OCI-LY7 (cell line): ENCODE measurements at regions not wholly inside any gene's neighbourhood (a gene's known extent, or its start where the extent isn't known, plus 50 kb on each side); places are given as distances from the start of the nearest gene placed in this dataset.

Source experiments
- BruUV-seq: library from RNA; stranded (reverse); fragments of 400-500 nt; replicated peaks from 2 replicates; lab custom pipeline; 2021; lab: Mats Ljungman, UMichigan
- CTCF ChIA-PET: fragments of 300-600 bp; sonication (Branson Sonifier 250); formaldehyde crosslinking; loops from one replicate; lab custom pipeline; 2022; ENCODE audit warnings: antibody characterized with exemption; ENCODE audit not compliant: unreplicated experiment; lab: Charles Lee
- POLR2A ChIA-PET: fragments of 300-600 bp; sonication (Branson Sonifier 250); formaldehyde crosslinking; loops from one replicate; lab custom pipeline; 2022; ENCODE audit warnings: antibody characterized with exemption; lab: Charles Lee
- DNase-seq: peaks from one replicate; pipeline ENCODE4 v3.0.0-alpha.2; 2015; ENCODE audit warnings: low spot score
- H2AFZ ChIP-seq: fragments of 200-600 bp; sonication (generic), shearing (Covaris generic); 2 replicates; pipeline ENCODE4 v1.6.1; 2014; ENCODE audit warnings: mild to moderate bottlenecking, antibody characterized with exemption, low read length, moderate library complexity
- H3K27ac ChIP-seq: fragments of 200-600 bp; sonication (generic); 2 replicates; pipeline ENCODE4 v1.5.1; 2014; ENCODE audit warnings: mixed run types, low read depth, mild to moderate bottlenecking, moderate library complexity, low read length, inconsistent platforms; ENCODE audit not compliant: poor library complexity, severe bottlenecking
- H3K36me3 ChIP-seq: fragments of 200-600 bp; sonication (generic); 2 replicates; pipeline ENCODE4 v1.6.1; 2014; ENCODE audit warnings: mild to moderate bottlenecking, antibody characterized with exemption, low read length, moderate library complexity, mixed read lengths; ENCODE audit not compliant: insufficient read depth
- H3K4me1 ChIP-seq: fragments of 200-600 bp; sonication (generic); 2 replicates; pipeline ENCODE4 v1.5.1; 2014; ENCODE audit warnings: mild to moderate bottlenecking, low read length; ENCODE audit not compliant: insufficient read depth, poor library complexity, severe bottlenecking
- H3K4me2 ChIP-seq: fragments of 200-600 bp; sonication (generic); 2 replicates; pipeline ENCODE4 v1.6.1; 2014; ENCODE audit warnings: mild to moderate bottlenecking, low read length
- H3K4me3 ChIP-seq: fragments of 200-600 bp; sonication (generic); 2 replicates; pipeline ENCODE4 v1.5.1; 2014; ENCODE audit warnings: mild to moderate bottlenecking, low read depth, low read length; ENCODE audit not compliant: poor library complexity, severe bottlenecking
- H3K79me2 ChIP-seq: fragments of 200-600 bp; sonication (generic); 2 replicates; pipeline ENCODE4 v1.6.1; 2016; ENCODE audit warnings: low read depth, mild to moderate bottlenecking, low read length, moderate library complexity, mixed read lengths; ENCODE audit not compliant: insufficient read depth
- H3K9me2 ChIP-seq: fragments of 200-600 bp; sonication (generic); 2 replicates; pipeline ENCODE4 v1.6.1; 2016; ENCODE audit warnings: mild to moderate bottlenecking, low read length, mixed read lengths; ENCODE audit not compliant: insufficient read depth
- H3K9me3 ChIP-seq: fragments of 200-600 bp; sonication (generic); 2 replicates; pipeline ENCODE4 v1.6.1; 2014; ENCODE audit warnings: mild to moderate bottlenecking, mixed run types, low read length, mixed read lengths
- H4K20me1 ChIP-seq: fragments of 200-600 bp; sonication (generic); 2 replicates; pipeline ENCODE4 v1.6.1; 2014; ENCODE audit warnings: mild to moderate bottlenecking, antibody characterized with exemption, low read length, moderate library complexity, mixed read lengths; ENCODE audit not compliant: insufficient read depth
- EZH2phosphoT487 ChIP-seq: fragments of 200-600 bp; sonication (generic); IDR thresholded peaks from 2 replicates; pipeline ENCODE4 v1.6.1; 2018; ENCODE audit warnings: low read depth, borderline replicate concordance, mild to moderate bottlenecking, mixed run types, antibody characterized with exemption, low read length, moderate library complexity, mixed read lengths
- intact Hi-C: fragments of 100-400 bp; cut with micrococcal nuclease; formaldehyde crosslinking; loops from one replicate; pipeline ENCODE4 v1.10.0; 2022; ENCODE audit not compliant: unreplicated experiment
- TF ChIP-seq, protein P1 (sequence below): fragments of 200-600 bp; sonication (generic); conservative IDR thresholded peaks from 2 replicates; pipeline ENCODE4 v1.5.1; 2014; ENCODE audit warnings: mild to moderate bottlenecking, antibody characterized with exemption, low read length, moderate library complexity, mixed read lengths

DNA sequence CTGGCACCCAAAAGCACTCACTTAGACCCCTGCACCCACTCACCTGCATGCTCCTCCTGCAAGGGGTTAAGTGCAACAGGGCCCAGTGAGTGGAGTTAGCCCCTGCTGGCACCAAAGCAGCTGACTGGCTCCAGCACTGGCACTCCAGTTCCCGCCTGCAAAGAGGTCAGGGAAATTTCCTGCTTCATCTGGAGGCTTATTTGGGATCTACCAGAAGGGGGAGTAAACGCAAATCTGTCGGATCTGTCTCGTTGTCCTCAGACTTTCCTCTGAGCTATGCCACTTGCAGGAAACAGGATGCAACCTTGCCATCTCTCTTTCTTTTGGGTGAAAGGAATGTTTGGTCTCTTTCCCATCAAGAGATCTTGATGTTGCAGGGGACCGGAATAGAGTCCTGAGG, 435.6 kb downstream of the PCDH10 start:
- TF ChIP-seq, protein P1, sequence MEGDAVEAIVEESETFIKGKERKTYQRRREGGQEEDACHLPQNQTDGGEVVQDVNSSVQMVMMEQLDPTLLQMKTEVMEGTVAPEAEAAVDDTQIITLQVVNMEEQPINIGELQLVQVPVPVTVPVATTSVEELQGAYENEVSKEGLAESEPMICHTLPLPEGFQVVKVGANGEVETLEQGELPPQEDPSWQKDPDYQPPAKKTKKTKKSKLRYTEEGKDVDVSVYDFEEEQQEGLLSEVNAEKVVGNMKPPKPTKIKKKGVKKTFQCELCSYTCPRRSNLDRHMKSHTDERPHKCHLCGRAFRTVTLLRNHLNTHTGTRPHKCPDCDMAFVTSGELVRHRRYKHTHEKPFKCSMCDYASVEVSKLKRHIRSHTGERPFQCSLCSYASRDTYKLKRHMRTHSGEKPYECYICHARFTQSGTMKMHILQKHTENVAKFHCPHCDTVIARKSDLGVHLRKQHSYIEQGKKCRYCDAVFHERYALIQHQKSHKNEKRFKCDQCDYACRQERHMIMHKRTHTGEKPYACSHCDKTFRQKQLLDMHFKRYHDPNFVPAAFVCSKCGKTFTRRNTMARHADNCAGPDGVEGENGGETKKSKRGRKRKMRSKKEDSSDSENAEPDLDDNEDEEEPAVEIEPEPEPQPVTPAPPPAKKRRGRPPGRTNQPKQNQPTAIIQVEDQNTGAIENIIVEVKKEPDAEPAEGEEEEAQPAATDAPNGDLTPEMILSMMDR: no peak
- TF ChIP-seq EZH2phosphoT487: no peak
- Histone ChIP-seq H3K9me3 (no peaks in the 10 kb centered on the region), H3K36me3 (no peaks in the 10 kb centered on the region), H3K79me2 (no peaks in the 10 kb centered on the region), H3K4me1 (no peaks in the 10 kb centered on the region), H3K4me2 (no peak overlapping the region), H3K4me3 (no peak overlapping the region), H4K20me1 (no peaks in the 10 kb centered on the region), H3K9me2 (no peaks in the 10 kb centered on the region), H2AFZ (no peak overlapping the region), H3K27ac (no peak overlapping the region)
- DNase-seq: no peak
- POLR2A ChIA-PET: no interaction called here
- intact Hi-C loops: no loop called here
- no TSS peak for BruUV-seq
- CTCF ChIA-PET: no interaction called here

DNA sequence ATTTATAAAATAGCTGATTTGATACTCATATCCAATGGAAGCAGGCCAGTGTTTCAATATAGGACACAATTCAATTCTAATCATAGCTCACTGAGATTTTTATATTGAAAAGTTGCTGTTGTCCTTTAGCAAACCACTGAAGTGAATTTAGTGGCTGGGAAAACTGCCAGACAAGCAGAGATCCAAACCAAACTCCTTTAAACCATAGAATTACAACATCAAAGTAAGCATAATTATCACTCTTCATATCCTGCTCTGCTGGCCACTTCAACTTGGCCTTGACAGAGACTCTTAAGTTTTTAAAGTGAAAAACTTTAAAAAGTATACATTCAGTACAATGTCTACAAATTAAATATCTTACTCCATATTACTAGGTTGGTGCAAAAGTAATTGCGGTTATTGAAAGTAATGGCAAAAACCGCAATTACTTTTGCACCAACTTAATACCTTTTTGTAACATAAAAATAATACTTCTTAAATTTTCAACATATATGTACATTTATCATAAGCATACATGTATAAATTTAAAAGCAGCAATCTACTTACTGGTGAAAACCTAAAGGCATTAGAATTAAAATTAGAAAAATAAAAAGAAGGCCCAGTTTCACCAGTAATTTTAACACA, 433.0 kb downstream of the PCDH10 start:
- intact Hi-C loops: no loop called here
- no peak overlapping the region for H2AFZ ChIP-seq
- H3K4me2 ChIP-seq: no peak overlapping the region
- H3K27ac ChIP-seq: no peak overlapping the region
- no peaks in the 10 kb centered on the region for H3K4me1 ChIP-seq
- TF ChIP-seq, protein P1: no peak
- no peak for TF ChIP-seq EZH2phosphoT487
- no peak for DNase-seq
- H3K9me3 ChIP-seq: no peaks in the 10 kb centered on the region
- POLR2A ChIA-PET: interaction anchor here (0.6 kb wide), 1 partner anchor 432 kb away, joined by 3 read pairs; no protein-coding TSS in a partner anchor
- no peaks in the 10 kb centered on the region for H3K36me3 ChIP-seq
- no peaks in the 10 kb centered on the region for H3K79me2 ChIP-seq
- CTCF ChIA-PET: no interaction called here
- no peaks in the 10 kb centered on the region for H3K9me2 ChIP-seq
- H3K4me3 ChIP-seq: no peak overlapping the region
- H4K20me1 ChIP-seq: no peaks in the 10 kb centered on the region
- no TSS peak for BruUV-seq

DNA sequence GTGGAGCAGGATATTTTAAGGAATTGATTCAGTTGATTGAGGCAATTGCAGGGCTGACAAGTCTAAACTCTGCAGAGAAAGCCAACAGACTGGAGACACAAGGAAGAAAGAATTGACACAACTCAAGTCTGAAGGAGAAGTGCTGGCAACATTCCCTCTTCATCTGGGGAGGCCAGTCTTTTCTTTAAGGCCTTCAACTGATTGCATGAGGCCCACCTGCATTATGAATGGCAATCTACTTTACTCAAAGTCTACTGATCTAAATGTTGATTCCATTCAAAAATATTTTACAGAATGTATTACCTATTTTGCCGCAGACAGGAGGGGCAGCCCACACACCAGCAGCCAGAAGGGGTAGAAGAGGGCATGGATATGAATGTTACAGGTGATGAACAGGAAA, 425.2 kb downstream of the PCDH10 start:
- ChIA-PET CTCF (no interaction called here), POLR2A (no interaction called here)
- Histone ChIP-seq H2AFZ (no peak overlapping the region), H3K4me1 (no peaks in the 10 kb centered on the region), H3K9me3 (no peaks in the 10 kb centered on the region), H3K36me3 (no peaks in the 10 kb centered on the region), H3K27ac (no peak overlapping the region), H3K9me2 (no peaks in the 10 kb centered on the region), H3K79me2 (no peaks in the 10 kb centered on the region), H3K4me2 (no peak overlapping the region), H4K20me1 (no peaks in the 10 kb centered on the region), H3K4me3 (no peak overlapping the region)
- no TSS peak for BruUV-seq
- intact Hi-C loops: no loop called here
- DNase-seq: no peak
- no peak for TF ChIP-seq EZH2phosphoT487
- TF ChIP-seq, protein P1: no peak
